ENCODE measurements at regions not wholly inside any gene's neighbourhood (a gene's known extent, or its start where the extent isn't known, plus 50 kb on each side); places are given as distances from the start of the nearest gene placed in this dataset.
"Not testable (repeated sequence)": the region's sequence is repeated elsewhere in the genome, so short reads cannot be mapped to it uniquely, and the experiment has no call there.

DNA sequence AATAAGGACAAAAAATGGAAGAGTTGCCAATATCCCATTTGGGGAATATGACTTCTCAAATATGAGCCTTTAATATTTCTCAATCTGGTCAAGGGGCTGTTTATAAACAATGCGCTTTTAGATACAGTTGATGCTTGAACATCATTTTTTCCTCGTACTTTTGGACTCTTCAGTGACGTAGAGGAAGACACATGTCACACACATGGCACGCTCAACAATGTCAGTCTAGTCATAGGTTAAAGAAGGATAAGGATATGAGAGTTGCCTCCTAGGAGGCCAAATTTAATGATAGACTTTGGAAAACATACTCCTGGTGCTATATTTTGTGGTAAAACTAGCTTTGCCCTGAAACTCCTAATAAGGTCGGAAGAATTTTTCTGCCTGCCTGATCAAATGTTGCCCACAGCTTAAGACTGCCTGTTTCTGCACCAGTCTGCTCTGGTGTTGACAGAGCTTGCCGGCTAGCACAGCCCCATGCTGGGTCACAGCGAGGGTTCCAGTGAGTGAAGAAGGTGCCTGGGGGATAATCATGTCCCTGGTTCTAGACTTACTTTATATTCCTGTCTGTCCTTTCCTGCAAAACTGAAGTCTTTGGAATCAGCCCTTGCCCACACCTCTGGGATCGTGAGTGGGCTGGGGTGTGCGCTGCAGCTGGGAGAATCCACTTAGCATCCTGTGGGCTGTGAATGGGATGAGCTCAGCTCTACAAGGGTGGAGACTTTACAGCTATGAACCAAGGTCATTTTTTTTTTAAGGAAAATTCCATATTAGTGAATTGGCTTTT is 230.8 kb upstream of the IRX4 start:
- DNase-seq, result no peak

DNA sequence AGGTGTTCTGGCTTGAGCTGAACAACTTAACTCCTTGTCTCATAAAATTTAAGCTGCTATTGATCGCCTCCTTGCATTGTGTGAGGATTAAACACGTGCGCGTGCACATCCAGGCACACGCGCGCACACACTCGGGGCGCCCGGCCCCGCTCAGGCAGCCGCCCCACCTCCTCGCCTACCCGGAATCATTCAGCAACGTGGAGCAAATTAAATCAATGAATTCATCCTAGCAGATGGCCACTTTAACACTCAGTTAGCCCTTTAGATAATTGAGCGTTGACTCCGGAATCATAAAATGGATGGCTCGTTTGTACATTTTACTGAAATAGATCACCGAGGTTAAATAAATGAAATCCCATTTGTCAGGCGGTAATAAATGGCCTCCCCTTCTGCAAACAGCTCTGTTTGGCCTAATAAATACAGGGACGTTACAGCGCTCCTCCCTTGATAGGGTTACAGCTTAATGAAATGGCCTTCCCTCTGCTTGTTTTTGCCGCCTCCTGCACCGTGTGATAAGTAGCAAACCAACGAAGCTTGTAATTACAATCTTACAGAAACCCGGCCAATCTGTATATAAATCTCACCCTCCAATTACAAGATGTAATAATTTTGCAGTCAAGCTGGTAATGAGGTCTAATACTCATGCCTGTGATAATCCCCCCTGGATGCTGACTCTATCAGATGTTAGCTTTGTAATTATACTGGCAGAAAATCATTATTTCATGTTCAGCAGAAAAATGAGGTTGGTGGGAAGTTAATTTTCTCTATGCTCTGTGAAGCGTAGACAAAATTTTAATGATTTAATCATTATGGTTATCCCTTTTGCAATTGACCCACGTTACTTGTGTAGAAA is 229.7 kb upstream of the IRX4 start:
- no peak for DNase-seq

DNA sequence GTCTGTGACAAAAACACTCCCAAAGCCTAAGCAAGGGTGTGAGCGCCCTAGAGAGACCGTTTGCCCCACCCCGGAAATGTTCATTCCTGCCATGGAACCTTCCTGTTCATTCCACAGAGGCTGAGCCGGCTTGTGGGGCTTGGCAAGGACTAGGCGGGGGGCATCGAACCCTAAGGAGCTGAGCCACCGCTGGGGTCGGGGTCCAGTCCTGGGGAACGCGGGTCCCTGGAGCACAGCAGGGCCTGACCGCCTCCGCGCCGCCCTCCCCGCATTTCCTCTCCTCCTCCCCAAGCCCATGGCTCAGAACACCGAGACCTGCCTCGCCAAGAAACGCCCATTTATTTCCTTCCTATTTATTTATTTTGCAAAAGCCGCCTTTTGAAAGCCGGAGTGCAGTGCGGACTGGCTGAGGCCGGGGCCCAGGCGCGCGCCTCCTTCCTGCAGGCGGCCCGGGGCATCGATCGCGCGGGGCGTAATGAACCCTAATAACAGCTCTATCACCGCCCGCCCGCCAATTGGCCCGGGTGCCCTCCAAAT is 228.9 kb upstream of the IRX4 start:
- no peak for DNase-seq

DNA sequence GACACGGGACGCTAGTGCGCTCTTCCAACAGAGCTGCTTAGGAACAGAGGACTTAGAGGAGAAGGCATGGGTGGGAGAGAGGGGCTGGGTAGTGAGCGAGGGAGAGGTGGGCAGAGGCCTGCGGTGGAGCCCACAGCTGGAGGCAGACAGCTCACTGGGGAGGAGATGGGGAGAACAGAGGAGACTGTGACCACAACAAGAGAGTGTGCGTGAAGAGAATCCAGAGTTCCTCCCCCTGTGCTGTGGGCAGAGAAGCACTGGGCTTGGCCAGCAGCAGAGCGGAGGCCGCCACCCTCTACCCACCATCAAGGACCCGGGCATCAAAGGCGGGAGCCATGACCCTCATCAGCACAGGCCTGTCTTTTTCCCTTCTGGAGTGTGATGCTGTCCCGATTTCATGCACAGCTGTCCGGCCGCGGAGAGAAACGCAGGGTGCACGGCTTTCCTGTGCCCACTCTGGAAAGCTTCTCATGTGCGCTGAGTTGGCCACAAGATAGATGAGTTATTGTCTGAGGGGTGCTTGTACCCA is 228.3 kb upstream of the IRX4 start:
- DNase-seq, result no peak

DNA sequence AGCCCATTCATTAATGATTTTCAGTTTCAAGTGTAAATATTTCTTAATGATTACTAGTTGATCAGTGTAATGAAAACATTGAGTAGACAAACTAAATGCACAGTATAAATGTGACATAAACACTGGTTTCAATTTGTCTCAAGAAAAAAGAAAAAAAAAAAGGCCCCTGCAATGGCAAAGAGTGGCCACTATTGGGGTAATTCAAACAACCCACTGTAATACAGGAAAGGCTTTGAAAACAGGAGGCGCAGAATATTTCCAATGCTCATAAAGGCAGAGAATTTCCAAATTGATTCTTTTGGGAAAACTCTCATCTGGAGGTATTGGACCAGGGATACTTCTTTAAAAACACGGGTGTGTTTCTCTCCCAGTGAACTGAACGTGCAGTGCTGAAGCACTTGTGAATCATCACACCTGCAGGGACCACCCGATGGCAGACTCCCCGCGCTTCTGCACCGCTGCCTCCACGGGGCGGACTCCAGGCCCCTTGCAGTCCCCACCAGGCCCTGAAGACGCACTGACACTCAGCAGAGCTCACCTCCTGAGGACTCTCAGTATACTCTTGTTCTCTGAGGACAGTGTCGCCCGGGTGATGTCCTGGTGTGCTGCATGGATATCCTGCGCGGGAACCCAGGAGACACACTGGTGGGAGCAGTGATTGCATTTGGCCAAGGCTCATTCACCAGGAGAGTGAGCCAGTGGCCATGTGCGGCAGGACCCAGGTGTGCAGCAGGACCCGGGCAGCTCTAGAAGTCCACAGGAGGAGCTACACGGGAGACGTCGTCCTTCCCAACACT is 227.6 kb upstream of the IRX4 start:
- DNase-seq, result no peak

DNA sequence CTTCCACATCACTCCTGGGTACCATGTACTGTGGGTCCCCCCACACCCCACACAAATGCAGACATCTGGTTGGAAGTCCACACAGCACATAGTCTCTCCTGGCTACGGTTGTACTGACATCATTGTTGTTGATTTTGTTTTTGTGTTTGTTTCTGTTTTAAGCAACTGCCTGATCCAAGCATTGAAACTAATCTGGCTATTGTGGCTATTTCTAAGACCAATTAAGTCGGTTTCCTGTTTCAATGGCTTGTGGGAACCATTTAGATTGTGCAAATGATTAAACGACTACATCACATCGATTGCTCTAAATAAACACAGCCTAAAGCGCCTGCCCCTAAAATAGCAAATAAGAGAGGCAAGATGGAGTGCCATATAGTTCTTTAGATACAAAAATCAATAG is 226.8 kb upstream of the IRX4 start:
- no peak for DNase-seq

DNA sequence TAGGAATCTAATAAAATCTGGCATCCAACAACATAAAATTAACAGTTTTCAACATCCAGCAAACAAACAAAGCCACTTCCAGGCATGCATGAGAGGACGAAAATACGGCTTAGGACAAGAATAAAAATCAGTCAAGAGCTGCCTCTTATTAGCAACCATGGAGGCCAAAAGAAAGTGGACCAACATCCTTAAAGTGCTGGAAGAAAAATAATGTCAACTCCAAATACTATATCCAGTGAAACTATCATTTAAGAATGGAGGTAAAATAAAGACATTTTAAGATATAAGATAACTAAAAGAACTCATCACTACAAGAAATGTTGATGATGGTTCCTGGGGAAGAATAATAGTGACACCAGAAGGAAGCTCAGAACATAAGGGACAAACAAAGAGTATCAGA is 224.0 kb upstream of the IRX4 start:
- DNase-seq, result no peak

DNA sequence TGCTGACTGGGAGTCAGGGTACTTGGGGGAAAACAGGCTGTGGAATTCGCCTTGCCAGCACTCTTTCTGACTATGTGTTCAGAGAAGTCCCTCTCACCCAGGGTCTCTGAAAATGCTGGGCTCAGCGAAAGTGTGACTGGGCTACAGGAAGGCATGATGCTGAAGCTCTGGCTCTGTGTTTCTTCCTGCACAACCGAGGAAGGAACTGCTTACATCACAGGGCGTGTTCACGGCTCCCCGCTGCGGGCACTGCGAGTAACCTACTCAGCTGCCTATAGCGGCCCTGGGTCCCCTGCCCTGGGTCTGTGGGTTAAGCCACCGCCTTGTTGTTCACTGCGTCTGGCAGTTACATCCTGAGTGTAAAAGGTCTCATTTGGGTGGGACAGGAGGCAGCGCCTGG is 222.4 kb upstream of the IRX4 start:
- DNase-seq, result no peak

DNA sequence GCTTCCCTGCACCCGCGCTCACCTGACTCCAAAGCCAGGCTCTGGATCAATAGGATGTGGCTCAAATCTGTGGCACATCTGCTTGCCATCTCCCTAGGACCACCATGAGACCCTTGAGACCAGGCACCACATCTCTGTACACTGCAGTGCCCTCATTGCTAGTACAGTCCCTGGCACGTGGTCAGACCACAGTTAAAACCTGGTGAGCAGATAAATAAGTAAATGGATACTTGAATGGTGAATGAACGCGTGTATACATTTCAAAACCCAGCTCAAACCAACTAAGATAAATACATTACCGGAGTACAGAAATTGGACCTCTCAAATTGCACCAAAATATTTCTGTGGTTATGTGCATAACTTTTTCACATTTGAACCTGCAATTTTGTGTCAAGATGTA is 221.2 kb upstream of the IRX4 start:
- DNase-seq, result no peak

DNA sequence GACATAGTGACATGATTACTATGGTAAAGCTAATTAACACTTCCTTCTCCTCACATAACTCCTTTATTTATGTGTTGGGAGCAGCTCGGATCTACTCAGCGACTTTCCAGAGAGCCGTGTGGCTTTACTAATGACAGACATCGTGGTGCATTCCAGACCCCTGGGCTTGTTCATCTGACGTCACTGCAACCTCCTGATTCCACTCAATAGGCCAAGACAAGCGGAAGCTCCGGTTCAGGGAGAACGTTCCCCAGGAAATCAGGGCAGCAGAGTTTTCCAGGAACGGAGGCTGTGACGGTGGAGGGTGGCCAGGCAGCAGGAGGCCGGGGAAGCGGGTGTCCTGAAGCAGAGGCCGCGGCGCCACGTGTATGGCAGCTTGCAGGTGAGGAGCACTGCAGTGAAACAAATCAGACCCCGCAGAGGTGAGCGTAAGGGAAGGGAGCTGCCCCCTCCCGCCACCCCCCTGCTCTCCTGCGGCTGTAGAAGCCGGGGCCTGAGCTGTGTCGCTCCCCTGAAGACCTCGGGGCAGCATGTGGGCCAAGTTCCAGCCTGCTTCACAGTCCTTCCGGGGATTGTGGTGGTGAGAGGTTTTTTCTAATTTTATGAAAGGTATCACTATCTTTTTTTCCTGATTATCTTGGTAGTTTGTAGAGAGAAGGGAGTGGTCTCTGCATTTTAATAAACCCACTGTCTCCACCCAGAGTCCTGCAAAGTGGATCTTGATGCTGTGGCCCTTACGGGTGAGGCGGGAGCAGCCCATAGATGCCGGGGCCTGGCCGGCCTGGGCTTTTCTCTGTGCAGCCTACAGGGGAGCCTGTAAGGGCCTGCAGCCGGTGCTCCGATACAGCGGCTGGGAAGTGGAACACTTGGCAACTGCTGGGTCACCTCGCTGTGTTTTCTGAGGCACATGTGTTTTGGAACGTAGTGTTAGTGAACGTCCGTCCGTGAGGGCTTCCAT is 220.4 kb upstream of the IRX4 start:
- no peak for DNase-seq

DNA sequence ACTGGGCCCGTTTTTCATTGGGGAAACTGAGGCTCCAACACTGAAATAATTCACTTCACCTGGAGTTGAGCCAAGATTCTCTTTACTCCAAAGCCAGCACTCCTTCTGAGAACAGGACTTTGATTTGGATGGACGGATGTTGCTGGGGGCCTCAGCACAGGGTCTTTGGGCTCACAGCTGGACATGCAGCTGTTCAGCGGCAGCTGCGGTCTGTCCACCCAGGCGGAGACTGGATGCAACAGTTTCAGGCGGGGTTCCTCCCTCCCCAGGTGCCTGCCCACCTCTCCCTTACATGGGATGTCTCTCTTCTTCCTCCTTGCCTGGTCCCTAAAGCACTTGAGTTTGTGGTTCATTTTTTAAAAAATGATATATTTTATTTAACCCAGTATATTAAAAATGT is 219.0 kb upstream of the IRX4 start:
- no peak for DNase-seq

DNA sequence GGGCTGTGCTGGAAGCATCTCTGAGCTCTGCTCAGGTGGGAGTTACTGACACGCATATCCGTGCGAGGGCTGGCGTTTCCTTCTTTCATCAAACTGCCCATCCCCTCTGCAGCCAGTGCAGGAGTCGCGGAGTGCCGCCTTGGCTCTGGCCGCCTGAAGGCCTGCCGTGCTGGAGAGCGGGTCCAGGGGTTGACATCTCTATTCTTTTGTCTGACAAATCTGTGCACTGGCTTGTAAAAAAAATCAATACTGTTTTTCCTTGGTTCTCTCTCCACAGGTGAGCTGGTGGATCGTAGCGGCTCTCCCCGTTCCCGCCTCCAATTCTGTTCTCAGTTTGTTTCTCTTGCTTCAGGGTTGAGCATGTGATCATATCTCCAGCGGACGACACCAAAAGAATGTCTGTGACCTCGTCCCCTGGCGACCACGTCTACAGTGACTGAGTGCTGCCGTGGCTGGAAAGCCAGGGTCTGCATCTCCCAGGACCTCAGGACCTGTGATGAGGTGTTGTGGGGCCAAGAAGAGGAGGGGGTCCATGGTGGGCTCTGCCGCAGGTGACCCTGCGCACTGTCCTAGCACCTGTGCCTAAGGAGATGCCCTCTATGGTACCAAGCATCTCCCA is 214.3 kb upstream of the IRX4 start:
- no peak for DNase-seq

DNA sequence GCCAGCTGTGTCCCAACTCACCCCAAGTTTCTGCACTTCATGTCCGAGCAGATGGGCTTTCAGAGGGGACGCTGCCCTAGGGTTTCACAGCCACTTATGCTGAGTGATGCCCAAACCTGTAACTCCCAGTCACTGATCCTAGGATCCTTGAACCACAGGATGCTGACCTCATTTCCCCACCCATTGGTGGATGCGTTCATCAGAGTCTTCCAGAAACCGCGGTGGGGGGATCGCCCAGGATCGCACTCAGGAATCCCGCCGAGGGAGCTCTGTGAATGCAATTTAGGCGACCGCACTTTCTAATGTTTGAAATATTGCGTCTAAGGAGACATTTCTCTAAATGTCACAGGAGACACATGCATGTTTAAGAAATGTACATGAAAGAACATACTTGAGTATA is 212.3 kb upstream of the IRX4 start:
- DNase-seq, result no peak

DNA sequence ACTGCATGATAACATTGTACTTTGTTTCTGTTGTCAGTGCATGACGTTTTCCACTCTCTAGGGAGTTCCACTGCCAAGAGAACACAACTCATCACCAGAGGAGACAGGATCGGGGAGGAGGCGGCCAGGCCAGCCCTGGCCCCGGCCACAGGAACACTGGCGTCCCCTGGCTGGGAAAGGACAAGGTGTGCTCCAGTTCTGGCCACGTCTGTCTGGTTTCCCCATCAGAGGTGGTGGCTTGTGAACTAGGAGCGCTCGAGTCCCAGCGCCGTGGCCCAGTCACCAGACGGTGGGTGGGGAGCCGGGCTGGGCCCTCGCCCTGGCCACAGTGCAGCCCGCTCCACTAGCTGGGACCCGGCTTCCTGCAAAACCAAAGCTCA is 211.9 kb upstream of the IRX4 start:
- no peak for DNase-seq

DNA sequence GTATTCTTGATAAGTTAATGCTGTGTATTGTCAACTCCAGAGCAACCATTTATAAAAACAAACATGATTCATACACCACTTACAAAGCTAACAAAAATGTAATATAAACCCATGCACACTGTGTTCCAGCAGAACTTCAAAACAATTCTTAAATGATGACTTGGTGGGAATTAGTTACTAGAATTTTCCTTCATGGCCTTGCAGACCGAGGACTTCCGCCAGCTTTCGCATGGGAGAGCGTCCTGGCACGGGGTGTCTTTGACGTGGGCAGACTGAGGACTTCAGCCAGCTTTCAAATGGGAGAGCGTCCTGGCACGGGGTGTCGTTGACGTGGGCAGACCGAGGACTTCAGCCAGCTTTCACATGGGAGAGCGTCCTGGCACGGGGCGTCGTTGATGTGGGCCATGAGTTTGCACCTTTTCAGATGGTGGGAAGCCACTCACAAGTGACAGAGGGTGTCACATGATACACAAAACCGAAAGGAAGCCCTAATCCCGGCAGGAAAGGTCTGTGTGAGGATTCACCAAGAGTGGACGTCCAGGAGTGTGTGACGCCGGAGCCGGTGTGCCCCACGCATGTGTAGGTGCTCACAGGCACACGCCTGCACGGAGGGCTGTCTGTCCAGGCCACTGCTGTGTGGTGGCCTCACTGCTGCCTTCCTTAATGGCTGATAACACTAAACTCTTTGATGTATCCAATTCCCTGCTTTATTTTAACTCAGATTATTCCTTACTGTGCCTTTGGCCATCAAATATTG is 211.3 kb upstream of the IRX4 start:
- no peak for DNase-seq

DNA sequence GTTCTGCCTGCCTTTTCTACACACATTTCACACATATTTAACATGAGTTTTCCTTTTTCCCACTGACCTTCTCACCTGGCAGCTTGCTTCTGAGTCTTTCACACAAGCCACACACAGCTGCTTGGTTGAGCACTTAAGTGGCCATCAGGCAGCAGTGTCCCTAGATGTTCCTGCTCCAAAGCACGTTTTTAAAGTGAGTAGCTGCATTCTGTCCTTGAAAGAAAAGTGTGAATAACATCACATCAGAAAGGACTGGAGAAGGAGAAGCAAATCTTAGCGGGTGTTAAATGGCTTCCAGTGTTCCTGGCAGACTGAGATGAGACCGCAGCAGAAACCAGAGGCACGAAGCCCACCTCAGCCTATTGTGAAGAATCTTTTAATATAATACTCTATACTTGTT is 209.2 kb upstream of the IRX4 start:
- DNase-seq, result no peak

DNA sequence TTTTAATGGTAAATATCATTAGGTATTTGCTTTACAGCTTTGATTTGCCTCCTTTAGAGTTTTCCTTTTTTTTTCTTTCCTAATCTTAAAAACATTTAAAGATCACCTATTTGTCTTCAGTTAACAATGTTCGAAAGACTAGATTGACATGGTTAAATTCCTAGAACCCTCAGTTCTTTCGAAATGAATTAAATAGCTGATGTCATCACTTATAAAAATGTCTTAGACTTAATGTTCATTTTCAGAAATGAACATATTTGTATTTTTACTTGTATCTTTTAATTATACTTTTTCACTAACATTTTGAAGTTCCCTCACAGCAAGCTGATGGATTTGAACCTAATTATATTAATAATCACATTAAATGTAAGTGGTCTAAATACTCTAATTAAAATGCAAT is 205.3 kb upstream of the IRX4 start:
- DNase-seq, result no peak

DNA sequence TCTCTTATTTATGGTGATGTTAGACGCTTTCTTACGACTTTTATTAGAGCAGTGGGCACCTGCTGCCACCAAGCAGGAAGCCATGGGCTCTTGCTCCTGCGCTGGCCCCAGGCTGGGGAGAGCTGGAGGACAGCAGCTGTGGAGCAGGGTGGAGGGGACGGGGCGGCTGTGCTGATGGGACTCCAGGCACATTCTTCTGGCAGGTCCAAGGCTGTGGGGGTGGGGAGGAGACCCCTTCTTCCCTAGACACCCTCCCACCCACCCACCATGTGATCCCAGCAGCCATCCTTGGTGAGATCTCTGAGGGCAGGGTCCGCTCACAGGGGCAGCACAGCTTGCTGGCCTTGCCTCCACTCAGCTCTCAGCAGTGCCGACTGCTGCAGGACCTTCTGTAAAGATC is 192.6 kb upstream of the IRX4 start:
- no peak for DNase-seq

DNA sequence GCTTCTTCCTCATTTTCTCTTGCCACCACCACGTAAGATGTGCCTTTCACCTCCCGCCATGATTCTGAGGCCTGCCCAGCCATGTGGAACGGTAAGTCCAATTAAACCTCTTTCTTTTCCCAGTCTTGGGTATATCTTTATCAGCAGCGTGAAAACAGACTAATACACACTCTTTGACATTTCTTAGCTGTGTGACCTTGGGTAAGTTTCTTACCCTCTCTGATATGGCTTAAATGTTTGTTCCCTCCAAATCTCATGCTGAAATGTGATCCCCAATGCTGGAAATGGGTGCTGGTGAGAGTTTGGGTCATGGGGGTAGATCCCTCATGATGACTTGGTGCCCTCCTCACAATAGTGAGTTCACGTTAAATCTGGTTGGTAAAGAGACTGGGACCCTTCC is 188.8 kb upstream of the IRX4 start:
- DNase-seq, result no peak

DNA sequence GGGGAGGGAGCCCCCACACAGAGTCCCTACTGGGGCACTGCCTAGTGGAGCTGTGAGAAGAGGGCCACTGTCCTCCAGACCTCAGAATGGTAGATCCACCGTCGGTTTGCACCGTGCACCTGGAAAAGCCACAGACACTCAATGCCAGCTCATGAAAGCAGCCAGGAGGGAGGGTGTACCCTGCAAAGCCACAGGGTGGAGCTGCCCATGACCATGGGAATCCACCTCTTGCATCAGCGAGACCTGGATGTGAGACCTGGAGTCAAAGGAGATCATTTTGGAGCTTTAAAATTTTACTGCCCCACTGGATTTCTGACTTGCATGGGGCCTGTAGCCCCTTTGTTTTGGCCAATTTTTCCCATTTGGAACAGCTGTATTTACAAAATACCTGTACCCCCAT is 188.1 kb upstream of the IRX4 start:
- DNase-seq, result not testable (repeated sequence)

DNA sequence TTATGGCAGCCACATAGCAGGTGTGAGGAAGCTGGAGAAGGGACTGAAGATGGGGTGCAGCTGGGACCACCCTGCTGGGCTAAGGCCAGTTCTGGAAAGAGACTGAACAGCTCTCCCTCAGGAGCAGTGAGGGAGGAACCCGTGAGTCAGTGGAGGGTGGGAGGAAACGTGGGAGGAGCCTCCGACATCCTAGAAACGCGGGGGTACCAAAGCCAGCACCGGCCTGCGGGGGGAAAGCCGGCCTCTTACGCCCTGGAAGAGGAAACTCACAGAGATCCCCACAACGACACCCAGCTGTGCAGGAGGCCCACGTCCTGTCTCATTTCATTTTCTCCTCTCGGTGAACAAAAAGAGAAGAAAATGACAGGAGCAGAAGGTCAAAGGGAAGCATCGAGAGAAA is 185.8 kb upstream of the IRX4 start:
- no peak for DNase-seq

Data from inflammatory macrophage treated with lipopolysaccharide for 1 hour (primary cell).